ENCODE measurements at regions not wholly inside any gene's neighbourhood (a gene's known extent, or its start where the extent isn't known, plus 50 kb on each side); places are given as distances from the start of the nearest gene placed in this dataset.

GRCh38 chr2:13252615-13253014 lies 535.9 kb downstream of the TRIB2 start:
- no peak for FAIRE-seq
- TF ChIP-seq HDAC2 (IDR thresholded peaks at IDR 0.05; ENCODE audit: borderline replicate concordance in 1 of 2, low read depth in 2 of 2, low read length in 2 of 2) = no peak
- no peak for TF ChIP-seq RNF2 (IDR thresholded peaks at IDR 0.05; ENCODE audit: borderline replicate concordance, low read depth, low read length, missing control alignments, poor library complexity, severe bottlenecking)
- no peak for TF ChIP-seq KDM5A (IDR thresholded peaks at IDR 0.05; ENCODE audit: low read length)
- no peak for TF ChIP-seq EZH2 (IDR thresholded peaks at IDR 0.05; ENCODE audit: low read depth, low read length, severe bottlenecking)
- no peak for TF ChIP-seq POU5F1 (IDR thresholded peaks at IDR 0.05; ENCODE audit: low read depth, low read length)
- no peak for TF ChIP-seq SP2 (IDR thresholded peaks at IDR 0.05; ENCODE audit: low read length)
- no peak for TF ChIP-seq SIX5 (IDR thresholded peaks at IDR 0.05; ENCODE audit: low read depth, low read length)
- no peak for TF ChIP-seq GTF2F1 (IDR thresholded peaks at IDR 0.05; ENCODE audit: borderline replicate concordance, low read depth, low read length)
- TF ChIP-seq ZNF274 (IDR thresholded peaks at IDR 0.05; ENCODE audit: borderline replicate concordance, extremely low read depth, low read length) = no peak
- TF ChIP-seq ATF2 (IDR thresholded peaks at IDR 0.05; ENCODE audit: low read length) = no peak
- no peak for TF ChIP-seq TEAD4 (IDR thresholded peaks at IDR 0.05; ENCODE audit: low read depth, low read length)
- TF ChIP-seq BCL11A (IDR thresholded peaks at IDR 0.05; ENCODE audit: low read depth in 2 of 2, low read length in 2 of 2) = no peak
- TF ChIP-seq GABPA (IDR thresholded peaks at IDR 0.05; ENCODE audit: borderline replicate concordance, insufficient read depth, low read length) = no peak

More at GRCh38 chr2:13252615-13253014, 535.9 kb downstream of the TRIB2 start:
- no peak for DNase-seq (ENCODE audit: low read depth in 1 of 2, low spot score in 2 of 2)
- Histone ChIP-seq H4K20me1 (replicated peaks in 1 of 2; ENCODE audit: control insufficient read depth in 1 of 2, insufficient read depth in 2 of 2, low read length in 2 of 2) (no peaks in the 10 kb centered on the region), H2AFZ (ENCODE audit: low read length) (no peak overlapping the region), H3K9ac (replicated peaks in 1 of 4; ENCODE audit: extremely low read depth in 1 of 4, low read depth in 3 of 4, low read length in 3 of 4) (no peak overlapping the region), H4K5ac (ENCODE audit: insufficient read length, low read depth, low read length) (no peak overlapping the region), H2BK20ac (ENCODE audit: low read length) (no peak overlapping the region), H3K4me2 (ENCODE audit: insufficient read depth in 1 of 2, low read depth in 2 of 2, low read length in 2 of 2) (no peak overlapping the region), H2BK15ac (ENCODE audit: low read length) (no peak overlapping the region), H3K56ac (replicated peaks; ENCODE audit: insufficient read length, low read depth, low read length) (no peak overlapping the region), H3K4ac (replicated peaks; ENCODE audit: insufficient read length, low read depth, low read length) (no peak overlapping the region), H2BK5ac (ENCODE audit: low read depth, low read length) (no peak overlapping the region), H2AK5ac (ENCODE audit: low read depth, low read length) (no peak overlapping the region), H2BK120ac (replicated peaks; ENCODE audit: low read depth, low read length) (no peak overlapping the region), H4K8ac (ENCODE audit: extremely low read depth, insufficient read depth, low read length) (no peak overlapping the region), H3K4me1 (replicated peaks in 1 of 4; ENCODE audit: control insufficient read depth in 3 of 4, insufficient read depth in 4 of 4, low read length in 3 of 4) (no peaks in the 10 kb centered on the region), H2BK12ac (ENCODE audit: low read depth, low read length) (no peak overlapping the region), H3K79me1 (ENCODE audit: low read depth, low read length) (no peaks in the 10 kb centered on the region), H3K14ac (ENCODE audit: insufficient read length) (no peak overlapping the region), H3K9me3 (ENCODE audit: insufficient read depth in 2 of 2, low read depth in 1 of 2, low read length in 1 of 2) (peaks cover 0 to 4% of the 10 kb centered on the region in 2 experiments; a peak in 1 of 4 replicates), H3K23me2 (ENCODE audit: low read depth, low read length) (no peaks in the 10 kb centered on the region), H3K27me3 (replicated peaks in 1 of 4; ENCODE audit: control insufficient read depth in 3 of 4, extremely low read depth in 1 of 4, insufficient read depth in 3 of 4, low read length in 3 of 4) (peaks cover 0 to 1% (median 0%) of the 10 kb centered on the region in 4 experiments; a peak in 1 of 7 replicates), H3K79me2 (ENCODE audit: control insufficient read depth in 1 of 2, insufficient read depth in 2 of 2, low read length in 2 of 2) (no peaks in the 10 kb centered on the region), H3K18ac (ENCODE audit: extremely low read depth, low read length) (no peak overlapping the region), H4K91ac (replicated peaks; ENCODE audit: insufficient read length, low read length) (no peak overlapping the region), H3K27ac (ENCODE audit: low read depth, low read length) (no peak overlapping the region), H3K36me3 (ENCODE audit: control insufficient read depth in 2 of 4, insufficient read depth in 4 of 4, low read length in 3 of 4) (no peaks in the 10 kb centered on the region), H3K23ac (ENCODE audit: insufficient read length) (no peak overlapping the region), H3K4me3 (ENCODE audit: extremely low read depth in 1 of 4, insufficient read depth in 2 of 4, low read depth in 3 of 4, low read length in 4 of 4) (no peak overlapping the region)
- 70% methylated on average over 4 of the region's 4 CpGs; no CpG with 5 or more reads in 1 of the 2 experiments for WGBS, 2 experiments (ENCODE audit: extremely low coverage in 1 of 2, insufficient coverage in 1 of 2, insufficient read length in 1 of 2, insufficient replicate concordance in 2 of 2, low coverage in 1 of 2, low lambda C conversion rate in 2 of 2, missing lambda C conversion rate in 1 of 2)
- CTCF ChIA-PET (ENCODE audit: partially characterized antibody) = no interaction called here
- POLR2A ChIA-PET (ENCODE audit: partially characterized antibody) = no interaction called here

Measured in H1 (cell line).